HK-2 (cell line): ENCODE measurements at regions not wholly inside any gene's neighbourhood (a gene's known extent, or its start where the extent isn't known, plus 50 kb on each side); places are given as distances from the start of the nearest gene placed in this dataset.

Source experiments
- DNase-seq: peaks from one replicate; pipeline ENCODE4 v3.0.0-alpha.2; 2018; ENCODE audit not compliant: unreplicated experiment

DNA sequence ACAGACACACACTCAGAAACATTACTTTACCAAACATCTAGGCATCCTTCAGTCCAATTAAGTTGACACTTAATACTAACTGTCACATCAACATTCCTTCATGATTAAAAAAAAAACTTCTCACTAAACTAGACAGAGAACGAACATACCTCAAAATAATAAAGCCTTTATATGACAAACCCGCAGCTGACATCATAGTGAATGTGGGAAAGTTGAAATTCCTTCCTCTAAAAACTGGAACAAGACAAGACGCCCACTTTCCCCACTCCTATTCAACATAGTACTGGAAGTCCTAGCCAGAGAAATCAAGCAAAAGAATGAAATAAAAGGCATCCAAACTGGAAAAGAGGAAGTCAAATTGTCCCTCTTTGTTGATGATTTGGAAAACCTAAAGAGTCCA lies 96.9 kb upstream of the PPP1R9A start:
- DNase-seq, result no peak

DNA sequence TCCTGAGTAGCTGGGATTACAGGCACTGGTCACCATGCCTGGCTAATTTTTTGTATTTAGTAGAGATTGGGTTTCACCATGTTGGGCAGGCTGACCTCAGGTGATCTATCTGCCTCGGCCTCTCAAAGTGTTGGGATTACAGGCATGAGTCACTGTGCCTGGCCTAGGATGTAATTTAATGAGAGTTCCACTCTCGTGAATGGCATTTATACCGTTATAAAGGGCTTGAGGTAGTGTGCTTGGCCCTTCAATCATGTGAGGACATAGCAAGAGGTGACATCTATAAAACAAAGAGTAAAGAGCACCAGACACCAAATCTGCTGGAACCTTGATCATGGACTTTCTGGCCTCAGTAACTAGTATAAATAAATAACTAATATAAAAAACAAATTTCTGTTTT lies 93.5 kb upstream of the PPP1R9A start:
- no peak for DNase-seq

DNA sequence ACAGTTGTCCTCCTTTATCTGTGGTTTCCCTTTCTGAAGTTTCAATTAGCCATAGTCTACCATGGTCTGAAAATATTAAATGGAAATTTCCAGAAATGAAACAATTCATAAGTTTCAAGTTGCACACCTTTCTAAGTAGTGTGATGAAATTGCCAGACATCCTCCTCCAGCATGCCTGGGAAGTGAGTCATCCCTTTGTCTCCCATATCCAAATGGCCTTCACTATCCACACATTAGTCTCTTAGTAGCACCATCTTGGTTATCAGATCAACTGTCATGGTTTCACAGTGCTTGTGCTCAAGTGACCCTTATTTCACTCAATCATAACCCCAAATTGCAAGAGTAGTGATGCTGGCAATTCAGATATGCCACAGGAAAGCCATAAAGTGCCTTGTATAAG lies 83.4 kb upstream of the PPP1R9A start:
- peak; percentile 37 for DNase-seq

- DNase-seq, result no peak
These were observed 77.4 kb upstream of the PPP1R9A start for GRCh38 chr7:94829987-94830386.

- DNase-seq, result no peak
These were observed 75.3 kb upstream of the PPP1R9A start for GRCh38 chr7:94832051-94832450.

- DNase-seq, result no peak
These were observed 73.0 kb upstream of the PPP1R9A start for GRCh38 chr7:94834359-94834758.

DNA sequence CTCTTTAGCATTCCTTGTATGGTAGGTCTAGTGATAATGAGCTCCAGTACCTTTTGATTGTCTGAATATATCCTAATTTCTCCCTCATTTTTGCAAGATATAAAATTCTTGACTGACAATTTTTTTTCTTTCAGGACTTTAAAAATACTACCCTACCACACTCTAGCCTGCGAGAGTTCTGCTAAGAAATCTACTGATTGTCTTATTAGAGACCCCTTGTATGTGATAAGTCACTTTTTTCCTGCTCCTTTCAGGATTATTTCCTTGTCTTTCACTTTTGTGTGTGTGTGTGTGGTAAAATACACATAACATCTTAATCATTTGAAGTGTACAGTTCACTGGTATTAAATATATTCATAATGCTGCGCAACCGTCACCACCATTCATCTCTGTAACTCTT lies 68.7 kb upstream of the PPP1R9A start:
- no peak for DNase-seq

DNA sequence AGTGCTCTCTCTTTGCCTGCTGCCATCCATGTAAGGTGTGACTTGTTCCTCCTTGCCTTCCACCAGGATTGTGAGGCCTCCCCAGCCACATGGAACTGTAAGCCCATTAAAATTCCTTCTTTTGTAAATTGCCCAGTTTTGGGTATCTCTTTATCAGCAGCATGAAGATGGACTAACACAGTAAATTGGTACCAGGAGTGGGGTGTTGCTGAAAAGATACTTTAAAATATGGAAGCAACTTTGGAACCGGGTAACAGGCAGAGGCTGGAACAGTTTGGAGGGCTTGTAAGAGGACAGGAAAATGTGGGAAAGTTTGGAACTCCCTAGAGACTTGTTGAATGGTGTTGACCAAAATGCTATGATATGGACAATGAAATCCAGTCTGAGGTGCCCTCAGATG lies 63.8 kb upstream of the PPP1R9A start:
- no peak for DNase-seq

DNA sequence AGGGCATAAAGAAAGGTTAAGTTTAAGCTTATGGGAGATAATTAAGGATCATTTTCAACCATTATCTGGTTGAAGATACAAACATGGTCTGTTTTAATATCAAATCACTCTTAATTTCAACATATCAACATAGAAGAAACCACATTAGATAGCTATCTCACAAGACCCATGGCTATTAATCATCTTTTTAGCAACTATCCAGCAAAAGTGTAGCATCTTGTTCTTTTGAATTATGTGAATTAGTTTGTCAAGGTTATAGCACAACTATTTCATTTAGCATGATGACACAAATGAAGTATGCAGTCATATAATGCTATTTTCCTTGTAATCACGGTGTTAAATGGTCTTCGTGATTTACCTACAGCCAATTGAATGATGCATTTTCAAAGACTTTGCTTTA lies 58.9 kb upstream of the PPP1R9A start:
- no peak for DNase-seq

DNA sequence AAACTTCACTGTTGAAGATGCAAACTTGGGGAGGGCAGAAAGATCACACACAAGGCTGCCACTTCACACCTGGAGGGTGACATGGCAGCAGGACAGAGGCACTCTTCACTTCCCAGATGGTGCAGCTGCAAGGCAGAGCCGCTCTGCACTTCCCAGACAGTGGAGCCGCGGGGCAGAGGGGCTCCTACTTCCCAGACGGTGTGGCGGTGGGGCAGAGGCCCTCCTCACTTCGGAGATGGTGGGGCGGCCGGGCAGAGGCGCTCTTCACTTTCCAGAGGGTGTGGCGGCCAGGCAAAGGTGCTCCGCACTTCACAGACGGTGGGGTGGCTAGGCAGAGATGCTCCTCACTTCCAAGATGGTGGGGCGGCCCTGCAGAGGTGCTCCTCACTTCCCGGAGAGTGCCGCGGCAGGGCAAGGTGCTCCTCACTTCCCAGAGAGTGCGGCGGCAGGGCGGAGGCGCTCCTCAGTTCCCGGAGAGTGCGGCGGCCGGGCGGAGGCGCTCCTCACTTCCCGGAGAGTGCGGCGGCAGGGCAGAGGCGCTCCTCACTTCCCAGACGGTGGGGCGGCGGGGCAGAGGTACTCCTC lies 58.3 kb upstream of the PPP1R9A start:
- DNase-seq, result no peak

- no peak for DNase-seq
These were observed 57.7 kb upstream of the PPP1R9A start for GRCh38 chr7:94849636-94850208.

DNA sequence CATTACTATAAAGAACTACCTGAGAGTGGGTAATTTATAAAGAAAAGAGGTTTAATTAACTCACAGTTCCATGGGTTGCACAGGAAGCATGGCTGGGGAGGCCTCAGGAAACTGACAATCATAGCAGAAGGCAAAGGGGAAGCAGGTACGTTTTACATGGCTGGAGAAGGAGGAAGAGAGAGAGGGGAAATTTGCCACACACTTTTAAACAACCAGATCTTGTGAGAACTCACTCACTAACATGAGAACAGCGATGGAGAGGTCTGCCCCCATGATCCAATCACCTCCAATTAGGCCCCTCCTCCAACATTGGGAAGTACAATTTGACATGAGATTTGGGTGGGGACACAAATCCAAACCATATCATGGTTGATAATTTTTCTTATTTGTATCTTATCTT lies 51.8 kb upstream of the PPP1R9A start:
- DNase-seq, result no peak

DNA sequence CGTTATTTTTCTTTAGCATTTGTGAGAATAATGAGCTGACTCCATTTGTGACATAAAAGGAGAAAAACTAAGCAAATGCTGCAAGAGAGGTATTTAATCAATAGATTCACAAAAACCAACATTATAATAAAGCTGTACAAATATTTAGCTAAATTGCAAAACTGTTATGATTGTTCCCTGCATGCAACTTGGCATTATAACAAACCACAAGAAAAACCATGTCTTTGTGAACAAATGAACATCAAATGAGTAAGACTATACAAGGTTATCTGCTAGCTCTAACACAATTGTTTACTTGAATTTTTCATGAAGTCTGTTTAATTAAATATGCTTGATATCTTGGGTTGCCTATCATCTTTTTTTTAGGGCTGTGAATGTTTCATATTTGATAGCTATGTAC lies 50.8 kb upstream of the PPP1R9A start:
- no peak for DNase-seq
